ENCODE measurements at regions not wholly inside any gene's neighbourhood (a gene's known extent, or its start where the extent isn't known, plus 50 kb on each side); places are given as distances from the start of the nearest gene placed in this dataset.
"Not testable (repeated sequence)": the region's sequence is repeated elsewhere in the genome, so short reads cannot be mapped to it uniquely, and the experiment has no call there.

DNA sequence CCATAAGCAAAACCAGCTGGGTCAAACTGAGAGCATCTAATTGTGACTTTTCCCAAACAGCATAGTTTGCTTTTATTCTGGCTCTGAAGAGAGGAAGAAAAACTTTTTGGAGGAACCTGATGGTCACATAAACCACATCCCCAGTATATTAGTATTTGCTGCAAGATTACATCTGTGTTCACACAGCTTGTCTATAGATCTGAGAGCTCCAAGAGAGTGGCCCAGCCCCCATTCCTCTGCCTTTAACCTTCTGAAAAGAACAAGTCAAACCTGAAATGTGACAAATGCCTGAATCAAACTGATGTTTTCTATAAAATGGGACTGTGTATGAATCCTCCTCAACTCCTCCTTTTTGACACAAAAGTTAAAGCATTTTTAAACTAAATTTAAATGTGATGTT, 435.2 kb downstream of the ZNF479 start:
- DNase-seq, result not testable (repeated sequence)

DNA sequence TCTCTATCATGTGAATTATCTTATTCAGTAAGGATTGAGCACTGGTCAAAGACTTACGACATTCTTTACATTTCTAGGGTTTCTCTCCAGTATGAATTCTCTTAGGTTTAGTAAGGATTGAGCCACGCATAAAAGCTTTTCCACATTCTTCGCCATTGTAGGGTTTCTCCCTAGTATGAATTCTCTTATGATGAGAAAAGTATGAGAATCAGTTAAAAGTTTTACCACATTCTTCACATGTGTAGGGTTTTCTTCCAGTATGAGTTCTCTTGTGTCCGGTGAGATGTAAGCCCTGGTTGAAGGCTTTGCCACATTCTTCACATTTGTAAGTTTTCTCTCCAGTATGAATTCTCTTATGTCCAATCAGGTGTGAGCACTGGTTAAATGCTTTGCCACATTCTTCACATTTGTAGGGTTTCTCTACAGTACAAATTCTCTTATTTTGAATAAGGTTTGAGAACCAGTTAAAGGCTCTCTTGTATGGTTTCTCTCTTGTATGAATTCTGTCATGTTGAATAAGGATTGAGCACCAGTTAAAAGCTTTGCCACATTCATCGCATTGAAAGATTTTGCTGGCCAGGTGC, 445.9 kb downstream of the ZNF479 start:
- DNase-seq, result no peak

DNA sequence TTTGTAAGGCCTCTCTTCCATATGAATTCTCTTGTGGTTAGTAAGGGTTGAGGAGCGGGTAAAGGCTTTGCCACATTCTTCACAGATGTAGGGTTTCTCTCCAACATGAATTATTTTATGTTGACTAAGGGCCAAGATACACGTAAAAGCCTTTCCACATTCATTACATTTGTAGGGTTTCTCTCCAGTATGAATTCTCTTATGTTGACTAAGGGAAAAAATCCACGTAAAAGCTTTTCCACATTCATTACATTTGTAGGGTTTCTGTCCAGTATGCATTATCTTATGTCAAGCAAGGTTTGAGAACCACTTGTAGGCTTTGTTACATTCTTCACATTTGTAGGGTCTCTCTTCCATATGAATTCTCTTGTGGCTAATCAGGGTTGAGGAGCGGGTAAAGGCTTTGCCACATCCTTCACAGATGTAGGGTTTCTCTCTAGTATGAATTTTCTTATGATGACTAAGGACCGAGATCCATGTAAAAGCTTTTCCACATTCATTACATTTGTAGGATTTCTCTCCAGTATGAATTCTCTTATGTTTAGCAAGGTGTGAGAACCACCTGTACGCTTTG, 493.0 kb downstream of the ZNF479 start:
- no peak for DNase-seq

DNA sequence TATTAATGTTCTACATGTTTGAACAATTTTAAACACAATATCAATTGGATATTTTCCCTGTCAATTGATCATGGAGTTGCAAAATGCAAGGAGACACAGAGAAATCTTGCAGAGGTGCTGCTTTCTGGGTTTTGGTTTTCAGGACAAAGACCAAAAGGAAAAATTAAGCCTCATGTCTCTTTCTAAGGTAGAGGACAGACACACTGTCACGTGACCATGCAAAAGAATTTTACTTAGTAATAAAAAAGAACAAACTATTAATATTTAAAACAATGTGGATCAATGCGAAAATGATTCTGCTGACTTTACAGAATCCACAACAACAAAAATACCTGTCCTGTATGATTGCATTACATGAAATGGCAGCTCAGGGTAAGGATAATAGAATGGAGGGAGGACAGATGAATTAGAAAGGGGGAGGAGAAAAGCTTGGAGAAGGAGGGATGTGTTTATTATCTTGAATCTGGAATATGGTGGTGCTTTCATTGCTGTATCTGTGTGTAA, 493.7 kb upstream of the NUPR2 start:
- DNase-seq, result no peak

DNA sequence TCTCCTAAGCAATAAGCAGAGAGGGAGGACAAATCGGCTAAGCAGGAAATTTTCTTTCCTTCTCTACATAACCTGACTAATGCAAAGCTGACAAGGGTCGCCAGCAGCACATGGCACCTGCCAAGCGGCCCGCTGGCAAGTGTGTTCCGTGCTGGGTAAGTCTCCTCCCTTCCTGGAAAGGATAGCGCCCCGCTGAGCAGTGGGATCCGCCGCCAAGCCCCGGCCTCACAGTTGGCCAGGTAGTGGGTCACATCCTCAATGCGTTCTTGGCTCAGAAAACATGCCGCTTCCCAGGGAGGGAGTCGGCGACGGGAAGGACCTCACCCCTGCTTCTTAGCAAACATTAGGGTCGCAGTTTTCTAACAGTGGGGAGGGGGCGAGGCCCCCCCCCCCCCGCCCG, 488.9 kb upstream of the NUPR2 start:
- no peak for DNase-seq

DNA sequence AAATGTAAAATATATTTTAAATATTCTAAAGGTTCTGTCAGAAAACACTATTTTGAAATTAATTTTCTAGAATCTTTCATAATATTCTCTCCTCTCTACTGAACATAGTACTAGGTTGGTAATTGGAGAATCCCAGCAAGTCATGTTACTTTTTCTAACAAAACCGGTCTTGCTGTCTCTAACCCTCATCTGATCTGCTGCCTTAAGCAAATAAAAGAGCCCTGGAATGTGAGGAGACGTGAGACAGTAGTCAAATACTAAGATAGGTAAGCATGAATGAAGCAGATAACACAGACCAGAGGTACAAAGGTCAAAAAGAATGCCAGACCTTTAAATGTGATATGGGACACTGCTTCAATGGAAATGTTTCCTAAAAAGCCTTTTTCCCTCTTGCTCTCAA, 462.4 kb upstream of the NUPR2 start:
- DNase-seq, result no peak

DNA sequence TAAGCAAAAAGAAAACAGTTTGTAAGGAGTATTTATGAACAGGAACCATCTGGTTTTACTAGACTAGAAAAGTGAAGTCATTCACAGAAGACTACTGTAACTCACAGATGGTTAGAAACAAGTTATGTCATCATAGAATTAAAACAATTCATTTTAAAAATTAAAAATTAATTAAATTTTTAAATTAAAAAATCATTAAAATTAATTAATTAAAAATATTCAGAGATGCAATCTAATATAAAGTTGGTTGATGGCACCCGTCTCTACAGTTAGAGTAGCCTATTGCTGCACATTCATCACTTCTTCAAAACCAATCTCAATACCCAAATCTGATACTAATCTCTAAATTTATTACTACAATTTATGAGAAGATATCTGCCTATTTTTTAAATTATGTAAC, 454.8 kb upstream of the NUPR2 start:
- DNase-seq, result no peak

DNA sequence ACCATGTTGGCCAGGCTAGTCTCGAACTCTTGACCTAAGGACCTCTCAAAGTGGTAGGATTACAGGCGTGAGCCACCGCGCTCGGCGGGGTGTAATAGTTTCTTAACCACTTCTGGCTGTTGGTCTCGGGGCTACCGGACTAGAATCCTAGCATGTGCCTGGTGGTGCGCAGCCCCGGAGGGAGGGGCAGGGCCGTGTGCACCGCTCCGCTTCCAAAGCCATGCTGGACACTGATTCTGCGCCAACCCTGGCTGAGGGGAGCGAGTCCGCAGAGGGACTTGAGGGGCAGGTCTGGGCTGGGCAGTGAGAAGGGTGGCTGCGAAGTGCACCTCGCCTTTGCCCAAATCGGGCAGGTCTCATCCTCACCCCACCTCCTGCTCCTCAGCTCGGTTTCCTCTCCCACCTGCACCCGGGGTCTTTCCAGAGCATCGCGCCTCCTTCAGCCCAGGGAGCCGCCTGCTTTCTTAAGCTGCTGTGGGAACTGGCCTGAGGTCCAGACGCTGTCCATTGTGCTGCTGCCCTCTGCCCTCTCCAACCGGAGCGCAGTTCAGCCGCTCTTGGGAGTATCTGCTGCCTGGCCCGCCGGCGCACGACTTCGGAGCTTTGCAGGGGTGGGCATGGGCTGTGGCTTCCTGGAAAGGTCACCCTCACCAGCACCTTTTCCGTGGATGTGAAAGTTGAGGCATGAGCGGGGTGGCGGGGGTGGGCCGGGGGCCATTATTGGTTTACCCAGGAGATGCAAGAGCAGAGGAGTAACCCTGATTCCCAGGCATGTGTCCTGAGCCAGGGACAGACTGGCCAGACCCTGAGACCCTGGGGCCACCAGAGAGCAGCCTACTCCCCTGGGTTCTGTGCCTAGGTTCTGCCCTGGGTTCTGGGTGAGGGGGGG, 422.6 kb upstream of the NUPR2 start:
- no peak for DNase-seq

DNA sequence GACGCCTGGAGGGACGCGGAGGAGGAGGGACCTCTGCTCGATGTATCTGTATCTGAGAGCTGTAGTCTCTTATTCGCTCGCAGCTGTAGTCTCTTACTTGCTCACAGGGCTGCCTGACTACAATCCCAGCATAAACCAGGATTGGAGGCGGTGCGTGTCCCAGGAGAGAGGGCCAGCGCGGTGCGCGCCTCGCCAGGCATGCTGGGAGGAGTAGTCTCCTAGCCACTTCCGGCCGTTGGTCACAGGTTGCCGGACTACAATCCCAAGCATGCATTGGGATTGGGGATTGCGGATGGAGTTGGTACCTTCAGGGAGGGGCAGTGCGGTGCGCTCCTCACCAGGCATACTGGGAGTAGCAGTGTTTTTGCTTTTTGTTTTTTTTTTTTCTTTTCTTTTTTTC, 421.7 kb upstream of the NUPR2 start:
- no peak for DNase-seq

DNA sequence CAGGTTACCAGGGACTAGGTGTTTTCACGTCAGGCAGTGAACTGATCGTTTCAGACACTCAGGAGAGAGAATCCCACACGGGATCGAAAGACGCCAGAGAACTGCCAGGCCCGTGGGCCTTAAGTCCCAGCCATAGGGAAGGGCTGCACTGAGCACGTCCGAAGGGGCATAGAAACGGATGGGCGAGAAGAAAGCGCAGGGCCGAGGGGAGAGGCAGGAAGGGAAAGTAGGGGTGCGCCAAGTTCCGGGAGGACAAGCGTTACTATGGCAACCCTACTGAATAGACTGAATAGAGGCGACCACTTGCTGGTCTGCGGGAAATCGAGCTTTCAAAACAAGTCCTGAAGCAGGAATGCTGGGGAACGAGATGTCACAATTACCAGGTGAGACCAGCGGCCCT, 421.3 kb upstream of the NUPR2 start:
- DNase-seq, result no peak

DNA sequence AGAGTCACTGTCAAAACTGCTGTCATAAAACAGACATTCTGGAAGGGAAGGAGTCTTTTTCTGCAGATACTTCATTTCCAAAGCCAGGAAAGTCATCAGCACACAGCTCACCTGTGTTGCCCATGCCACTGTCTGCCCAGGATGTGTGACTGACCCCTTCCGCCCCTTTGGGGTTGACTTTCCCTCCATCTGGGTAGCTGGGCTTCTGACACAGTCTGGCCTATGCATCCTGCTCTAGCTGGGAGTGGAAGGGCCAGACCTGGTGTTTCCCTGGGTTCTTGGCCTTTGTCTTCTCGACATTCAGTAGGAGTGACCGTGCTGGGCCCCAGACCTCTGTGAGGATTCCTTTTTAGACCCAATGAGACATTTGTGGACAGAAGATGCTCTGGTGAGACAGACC, 378.9 kb upstream of the NUPR2 start:
- DNase-seq, result no peak

DNA sequence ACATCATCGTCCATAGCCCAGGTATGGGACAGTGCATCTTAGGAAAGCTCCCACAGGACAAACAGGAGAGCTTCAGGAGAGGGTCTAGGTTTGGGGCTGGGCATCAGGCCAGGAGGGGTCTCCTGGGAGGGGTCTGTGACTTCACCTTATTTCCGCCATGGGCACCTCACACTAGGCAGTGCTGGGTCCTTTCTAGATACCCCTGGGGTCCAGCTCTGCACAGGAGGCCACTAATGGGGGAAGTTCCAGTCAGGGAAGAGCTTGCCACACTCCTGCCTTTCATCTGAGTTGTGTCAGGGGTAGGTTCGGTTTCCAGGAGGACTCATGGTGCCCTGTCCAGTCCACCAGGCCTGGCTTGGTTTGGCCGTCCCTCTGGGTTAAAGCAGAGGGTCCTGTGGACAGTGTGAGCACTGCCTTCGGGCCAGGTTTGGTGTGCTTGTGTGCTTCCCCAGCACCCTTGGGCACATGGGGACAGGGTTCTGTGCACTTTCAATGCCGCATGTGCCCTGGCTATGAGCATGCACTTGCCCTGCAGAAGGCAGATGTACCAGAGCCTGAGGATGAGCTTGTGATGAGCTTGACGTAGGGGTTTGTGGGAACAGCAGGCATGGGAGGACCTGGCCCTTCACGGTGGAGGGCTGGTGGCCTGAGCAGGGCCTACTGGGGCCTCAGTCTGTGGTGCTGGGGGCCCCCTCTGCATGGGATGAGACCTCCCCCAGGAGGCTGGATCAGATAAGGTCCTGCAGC, 377.7 kb upstream of the NUPR2 start:
- DNase-seq, result no peak

DNA sequence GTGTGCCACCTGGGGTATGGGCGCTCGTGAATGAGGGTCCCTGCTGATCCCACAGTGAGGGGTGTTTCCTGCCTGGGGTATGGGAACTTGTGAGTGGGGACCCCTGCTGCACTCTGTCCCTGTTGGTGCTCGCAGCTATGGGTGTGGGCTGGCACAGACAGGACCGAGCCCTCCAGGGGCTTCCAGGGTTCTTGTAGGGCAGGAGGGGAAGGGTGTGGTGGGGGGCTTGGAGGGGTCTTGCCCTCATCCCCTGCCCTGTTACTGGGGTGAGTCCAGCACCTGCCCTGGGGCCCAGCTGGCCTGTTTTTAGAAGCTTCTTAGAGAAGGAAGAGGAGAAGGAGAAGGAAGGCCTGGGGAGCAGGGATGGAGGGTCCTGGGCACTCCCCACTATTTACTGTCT, 377.0 kb upstream of the NUPR2 start:
- no peak for DNase-seq

DNA sequence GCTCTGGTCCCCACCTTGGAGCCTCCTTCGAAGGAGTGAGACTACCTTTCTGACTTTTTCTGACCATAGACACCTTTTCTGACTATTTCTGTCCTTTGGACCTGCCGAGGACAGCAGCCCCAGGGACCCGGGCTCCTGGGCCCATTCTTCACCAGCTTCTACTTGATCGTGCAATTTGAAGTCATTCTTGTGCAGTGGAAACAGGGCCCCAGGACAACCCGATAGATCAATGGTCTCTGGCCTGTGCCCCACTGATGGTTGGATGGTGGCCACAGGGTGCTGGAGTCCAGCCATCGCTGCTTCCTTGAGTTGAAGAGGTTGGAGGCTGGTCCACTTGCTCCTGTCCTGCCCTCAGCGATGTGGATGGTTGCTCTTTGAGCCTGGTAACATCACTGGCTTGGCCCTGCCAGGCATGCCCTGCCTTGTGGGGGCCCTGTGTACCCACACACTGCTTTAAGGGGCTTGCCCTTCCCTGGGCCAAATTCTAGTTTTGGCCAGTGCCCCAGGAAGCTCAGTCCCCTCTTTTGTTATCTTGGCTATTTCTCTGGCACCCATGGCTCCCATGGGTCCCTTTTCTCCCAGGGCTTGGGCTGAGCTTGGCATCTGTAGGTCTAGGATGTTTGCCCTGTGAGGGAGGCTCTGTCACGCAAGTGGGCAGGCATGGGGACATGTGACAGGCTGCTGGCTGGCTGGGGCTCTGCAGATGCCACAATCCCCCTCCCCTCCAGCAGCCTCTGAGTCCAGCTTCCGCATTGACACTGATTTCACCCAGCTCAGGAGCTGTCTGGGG, 375.6 kb upstream of the NUPR2 start:
- no peak for DNase-seq

DNA sequence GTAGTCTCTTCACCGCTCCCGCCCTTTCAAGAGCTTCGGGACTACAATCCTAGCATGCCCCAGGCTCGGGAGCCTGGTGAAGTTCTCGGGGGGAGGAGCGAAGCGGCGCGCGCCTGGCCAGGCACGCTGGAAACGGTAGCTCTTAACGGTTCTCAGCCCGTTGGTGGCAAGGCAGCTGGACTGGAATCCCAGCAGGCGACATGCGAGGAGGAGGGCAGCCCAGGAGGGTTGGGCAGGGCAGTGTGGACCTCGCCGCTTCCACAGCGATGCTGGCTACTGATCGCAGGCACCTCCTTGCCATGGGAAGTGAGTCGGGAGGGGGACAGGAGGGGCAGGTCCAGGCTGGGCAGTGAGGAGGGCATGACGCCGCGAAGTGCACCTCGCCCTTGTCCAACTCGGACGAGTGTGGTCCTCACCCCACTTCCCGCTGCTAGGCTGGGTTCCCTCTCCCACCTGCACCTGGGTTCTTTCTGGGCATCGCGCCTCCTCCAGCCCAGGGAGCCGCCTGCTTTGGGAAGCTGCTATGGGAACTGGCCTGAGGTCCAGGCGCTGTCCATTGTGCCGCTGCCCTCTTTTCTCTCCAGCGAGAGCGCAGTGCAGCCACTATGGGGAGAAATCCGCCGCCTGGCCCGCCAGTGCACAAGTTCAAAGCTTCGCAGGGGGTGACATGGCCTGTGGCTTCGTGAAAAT, 367.8 kb upstream of the NUPR2 start:
- no peak for DNase-seq

DNA sequence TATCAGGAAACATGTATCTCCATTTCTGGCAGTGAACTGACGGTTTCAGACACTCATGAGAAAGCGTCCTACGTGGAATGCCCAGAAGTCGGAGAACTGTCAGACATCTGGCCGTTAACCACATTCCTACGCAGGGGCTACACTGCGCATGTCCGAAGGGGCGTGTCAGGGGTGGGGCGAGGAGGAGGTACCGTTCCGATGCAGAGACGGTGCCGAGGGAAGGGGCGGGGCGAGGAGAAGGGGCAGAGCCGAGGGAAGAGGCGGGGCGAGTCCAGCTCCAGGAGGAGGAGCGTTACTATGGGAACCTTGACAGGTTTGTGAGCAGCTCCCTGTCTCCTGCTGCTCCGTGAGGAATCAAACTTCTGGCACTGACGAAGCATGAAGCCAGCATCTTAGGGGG, 366.9 kb upstream of the NUPR2 start:
- no peak for DNase-seq

DNA sequence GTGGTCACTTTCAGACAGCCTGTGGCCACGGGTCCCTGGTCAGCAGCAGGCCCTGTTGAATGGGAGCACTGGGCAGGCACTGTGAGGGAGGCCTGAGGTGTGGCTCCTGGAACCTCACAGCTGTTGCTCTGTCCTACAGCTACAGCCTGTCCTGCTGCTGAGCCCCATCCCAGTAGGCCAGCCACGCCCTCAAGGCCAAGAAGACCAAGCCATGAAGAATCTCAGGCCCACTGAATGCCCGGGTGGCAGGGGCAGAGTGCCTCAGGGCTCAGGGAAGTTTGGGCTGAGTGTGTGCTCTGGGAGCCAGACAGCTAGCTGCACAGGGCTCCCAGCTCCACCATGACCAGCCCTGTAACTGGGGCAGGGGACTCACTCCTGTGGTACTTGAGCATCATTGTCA, 363.5 kb upstream of the NUPR2 start:
- no peak for DNase-seq

DNA sequence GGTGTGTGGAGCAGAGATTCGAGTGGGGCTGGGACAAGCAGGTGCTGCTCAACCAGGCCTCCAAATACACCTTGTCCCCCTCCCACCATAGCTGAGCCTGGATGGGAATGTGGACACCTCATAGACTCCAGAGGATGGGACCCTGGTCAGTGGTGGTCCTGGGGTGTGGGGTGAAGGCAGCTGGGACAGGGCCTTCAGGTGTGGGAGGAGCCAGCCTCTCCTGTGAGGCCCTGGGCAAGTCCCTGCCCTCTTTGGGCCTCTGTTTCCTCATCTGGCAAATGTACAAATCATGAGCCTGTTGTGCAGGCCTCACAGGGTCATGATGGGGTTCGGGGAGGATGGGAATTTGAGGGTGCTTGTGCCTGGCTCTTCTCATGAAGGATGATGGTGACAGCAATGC, 362.9 kb upstream of the NUPR2 start:
- no peak for DNase-seq

DNA sequence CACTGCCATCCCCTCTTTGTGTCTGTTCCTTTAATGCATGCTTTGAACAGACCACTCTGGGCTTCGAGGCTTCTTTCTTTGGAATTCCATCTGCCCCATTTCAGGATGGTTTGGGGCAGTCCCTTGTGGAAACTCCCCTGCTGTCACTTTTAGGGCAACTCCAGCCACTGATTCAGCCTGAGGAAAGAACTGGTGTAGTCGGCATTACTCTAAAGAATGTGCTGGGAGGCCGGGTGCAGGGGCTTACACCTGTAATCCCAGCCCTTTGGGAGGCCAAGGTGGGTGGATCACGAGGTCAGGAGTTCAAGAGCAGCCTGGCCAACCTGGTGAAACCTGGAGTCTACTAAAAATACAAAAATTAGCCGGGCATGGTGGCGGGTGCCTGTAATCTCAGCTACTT, 358.1 kb upstream of the NUPR2 start:
- no peak for DNase-seq

DNA sequence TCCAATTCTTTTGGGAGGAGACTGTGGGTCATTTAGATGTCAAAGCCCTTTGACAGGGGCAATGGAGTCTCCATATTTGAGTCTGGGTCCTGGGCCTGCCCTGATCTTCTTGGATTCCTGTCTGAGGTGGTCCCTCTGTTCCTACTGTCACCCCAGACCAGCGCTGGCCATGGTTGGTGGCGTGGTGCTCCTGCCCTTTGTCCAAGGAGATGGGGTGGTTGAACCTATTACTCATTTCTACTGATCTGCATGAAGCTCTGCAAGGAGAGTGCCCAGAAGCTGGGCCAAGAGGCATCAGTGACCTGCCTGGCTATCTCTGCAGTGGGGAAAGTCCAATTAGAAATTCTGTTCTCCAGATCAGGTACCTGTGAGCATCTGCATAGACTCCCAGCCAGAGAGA, 355.6 kb upstream of the NUPR2 start:
- DNase-seq, result no peak

Data from tongue (tissue), 1 donor.